ENCODE measurements at regions not wholly inside any gene's neighbourhood (a gene's known extent, or its start where the extent isn't known, plus 50 kb on each side); places are given as distances from the start of the nearest gene placed in this dataset.

DNA sequence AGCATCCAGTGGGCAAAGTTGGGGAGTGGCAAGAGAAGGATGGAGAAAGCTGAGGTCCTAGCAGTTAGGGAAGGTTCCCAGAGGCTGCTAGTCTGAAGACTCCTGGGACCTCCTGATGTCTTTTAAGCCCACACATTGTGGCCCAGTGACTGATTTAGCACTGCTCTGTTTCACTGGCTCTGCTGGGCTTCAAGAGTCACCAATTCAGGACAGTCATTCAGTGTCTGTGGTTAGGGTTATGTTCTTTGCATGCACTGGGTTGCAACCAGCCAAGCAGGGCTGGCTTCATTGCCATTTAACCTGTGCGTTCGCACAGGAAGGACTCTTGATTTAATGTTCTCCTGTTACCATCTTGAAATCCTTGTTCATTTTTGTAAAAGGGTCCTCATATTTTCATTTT lies 199.2 kb downstream of the ICOS start:
- no peaks in the 10 kb centered on the region for H3K4me1 ChIP-seq
- H3K36me3 ChIP-seq, result no peaks in the 10 kb centered on the region
- TF ChIP-seq, protein P1, sequence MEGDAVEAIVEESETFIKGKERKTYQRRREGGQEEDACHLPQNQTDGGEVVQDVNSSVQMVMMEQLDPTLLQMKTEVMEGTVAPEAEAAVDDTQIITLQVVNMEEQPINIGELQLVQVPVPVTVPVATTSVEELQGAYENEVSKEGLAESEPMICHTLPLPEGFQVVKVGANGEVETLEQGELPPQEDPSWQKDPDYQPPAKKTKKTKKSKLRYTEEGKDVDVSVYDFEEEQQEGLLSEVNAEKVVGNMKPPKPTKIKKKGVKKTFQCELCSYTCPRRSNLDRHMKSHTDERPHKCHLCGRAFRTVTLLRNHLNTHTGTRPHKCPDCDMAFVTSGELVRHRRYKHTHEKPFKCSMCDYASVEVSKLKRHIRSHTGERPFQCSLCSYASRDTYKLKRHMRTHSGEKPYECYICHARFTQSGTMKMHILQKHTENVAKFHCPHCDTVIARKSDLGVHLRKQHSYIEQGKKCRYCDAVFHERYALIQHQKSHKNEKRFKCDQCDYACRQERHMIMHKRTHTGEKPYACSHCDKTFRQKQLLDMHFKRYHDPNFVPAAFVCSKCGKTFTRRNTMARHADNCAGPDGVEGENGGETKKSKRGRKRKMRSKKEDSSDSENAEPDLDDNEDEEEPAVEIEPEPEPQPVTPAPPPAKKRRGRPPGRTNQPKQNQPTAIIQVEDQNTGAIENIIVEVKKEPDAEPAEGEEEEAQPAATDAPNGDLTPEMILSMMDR (IDR thresholded peaks at IDR 0.05), result no peak
- TF ChIP-seq POLR2A (IDR thresholded peaks at IDR 0.05), result no peak
- WGBS, 2 donors, result 86 to 100% methylated on average over 2 of the region's 2 CpGs
- no peaks in the 10 kb centered on the region for H3K27me3 ChIP-seq
- intact Hi-C loops (cut with DNase I), result no loop called here
- no peak for DNase-seq
- no peaks in the 10 kb centered on the region for H3K9me3 ChIP-seq
- no peak overlapping the region for H3K4me3 ChIP-seq
- H3K27ac ChIP-seq, result no peak overlapping the region

DNA sequence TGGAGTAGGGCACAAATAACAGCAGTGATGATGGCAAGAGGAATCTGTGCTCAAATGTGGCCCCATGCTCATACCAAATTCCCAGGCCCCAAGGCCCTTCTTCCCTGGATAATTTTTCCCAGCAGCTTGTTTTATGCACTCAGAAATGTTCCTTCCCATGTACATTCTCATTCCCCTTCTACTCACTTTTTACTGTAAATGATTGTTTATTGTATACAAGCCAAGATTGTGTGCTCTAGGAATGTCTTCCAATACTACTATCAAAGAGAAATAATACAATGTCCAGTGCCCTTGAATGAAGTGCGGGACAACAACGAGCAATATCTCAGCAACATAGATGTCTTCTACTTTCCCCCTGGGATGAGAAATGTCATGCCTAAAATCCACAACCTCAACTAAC lies 201.6 kb downstream of the ICOS start:
- no peaks in the 10 kb centered on the region for H3K27me3 ChIP-seq
- no peak overlapping the region for H3K4me3 ChIP-seq
- H3K27ac ChIP-seq, result no peak overlapping the region
- TF ChIP-seq, protein P1 (IDR thresholded peaks at IDR 0.05), result no peak
- no peak for TF ChIP-seq POLR2A (IDR thresholded peaks at IDR 0.05)
- no peaks in the 10 kb centered on the region for H3K9me3 ChIP-seq
- DNase-seq, result no peak
- H3K4me1 ChIP-seq, result no peaks in the 10 kb centered on the region
- intact Hi-C loops (cut with DNase I), result no loop called here
- H3K36me3 ChIP-seq, result no peaks in the 10 kb centered on the region
- 81 to 82% methylated on average over 2 of the region's 2 CpGs for WGBS, 2 donors

DNA sequence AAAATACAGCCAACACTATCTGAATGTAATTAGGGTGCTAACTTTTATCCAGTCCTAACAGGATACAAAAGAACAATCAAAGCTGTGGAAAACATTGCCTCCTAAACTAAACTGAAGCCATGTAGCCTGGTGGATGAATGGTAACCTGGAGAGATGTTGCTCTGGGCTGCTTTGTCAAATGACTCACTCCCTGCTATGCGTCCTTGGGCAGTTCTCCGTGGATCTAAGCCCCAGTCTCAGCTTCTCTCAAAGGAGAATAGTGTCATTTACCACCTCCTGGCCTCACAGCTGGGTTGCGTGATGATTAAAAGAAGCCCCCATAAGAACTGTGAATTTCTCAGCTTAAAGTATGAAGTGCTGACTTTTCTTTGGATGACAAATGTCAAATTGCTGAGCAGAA lies 203.7 kb downstream of the ICOS start:
- Histone ChIP-seq H3K9me3 (no peaks in the 10 kb centered on the region), H3K4me3 (no peak overlapping the region), H3K36me3 (no peaks in the 10 kb centered on the region), H3K27ac (no peak overlapping the region), H3K4me1 (peaks cover 0 to 3% (median 0%) of the 10 kb centered on the region in 3 donors), H3K27me3 (no peaks in the 10 kb centered on the region)
- TF ChIP-seq, protein P1 (IDR thresholded peaks at IDR 0.05), result no peak
- TF ChIP-seq POLR2A (IDR thresholded peaks at IDR 0.05), result no peak
- 63 to 65% methylated on average over 3 of the region's 3 CpGs for WGBS, 2 donors
- DNase-seq, result no peak
- intact Hi-C loops (cut with DNase I), result no loop called here

DNA sequence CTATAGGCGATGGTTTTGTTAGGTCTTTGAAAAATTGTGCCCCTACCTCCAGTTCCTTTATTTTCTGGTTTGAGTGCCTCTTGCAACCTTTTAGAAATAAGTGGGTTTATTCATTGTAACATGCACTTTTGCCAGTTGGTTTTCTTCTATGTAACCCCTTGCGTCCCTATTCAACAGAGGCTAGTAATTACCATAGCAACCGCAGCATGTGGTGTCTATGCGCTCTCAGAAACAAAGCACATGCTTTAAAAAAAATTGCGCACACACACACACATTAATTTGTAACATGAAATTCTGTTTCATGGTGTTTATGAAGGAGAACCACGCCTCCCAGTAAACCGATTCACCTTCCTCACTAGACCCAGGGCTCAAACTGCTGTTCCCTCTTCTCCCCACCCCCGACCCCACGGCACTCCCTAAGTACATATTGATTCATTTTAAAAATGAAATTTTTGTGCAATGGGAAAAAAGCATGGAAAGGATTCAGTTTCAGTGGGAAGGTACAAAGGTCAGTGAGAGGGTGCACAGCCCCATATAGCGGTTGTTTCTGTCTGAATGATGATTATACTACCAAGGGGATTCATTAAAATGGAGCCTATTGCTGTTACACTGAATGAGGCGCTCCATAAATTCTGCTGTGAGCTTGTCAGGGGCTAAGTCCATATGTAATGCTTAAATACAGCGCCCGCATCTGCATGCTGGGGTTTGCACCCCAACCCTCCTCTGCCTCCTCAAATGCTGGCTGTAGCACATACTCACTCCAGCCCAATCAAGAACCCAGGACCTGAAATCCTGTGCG lies 206.9 kb downstream of the ICOS start:
- Histone ChIP-seq H3K4me1 (peaks cover 0 to 9% (median 0%) of the 10 kb centered on the region in 3 donors), H3K4me3 (no peak overlapping the region), H3K27me3 (no peaks in the 10 kb centered on the region), H3K9me3 (no peaks in the 10 kb centered on the region), H3K36me3 (no peaks in the 10 kb centered on the region), H3K27ac (no peak overlapping the region)
- TF ChIP-seq, protein P1 (IDR thresholded peaks at IDR 0.05), result no peak
- TF ChIP-seq POLR2A (IDR thresholded peaks at IDR 0.05), result no peak
- 78 to 86% methylated on average over 12 to 13 of the region's 14 CpGs for WGBS, 2 donors
- no peak for DNase-seq
- intact Hi-C loops (cut with DNase I), result no loop called here

DNA sequence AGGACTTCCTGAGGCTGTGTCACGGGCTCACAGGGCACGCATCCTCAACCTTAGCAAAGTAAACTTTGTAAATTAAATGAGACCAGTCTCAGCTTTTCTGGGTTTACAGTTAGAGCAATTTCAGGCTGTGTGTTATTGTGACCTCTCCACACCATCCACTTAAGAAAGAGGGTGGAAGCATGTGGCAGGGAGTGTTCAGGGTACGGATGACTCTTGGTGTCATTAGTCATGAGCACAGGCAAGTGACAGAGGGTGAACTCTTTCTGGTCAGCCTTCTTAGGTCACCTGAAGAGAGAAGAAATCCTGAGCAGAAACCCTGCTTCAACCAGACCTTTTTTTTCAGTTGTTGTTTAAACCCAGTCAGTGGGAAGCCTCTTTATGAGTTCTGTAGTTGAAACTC lies 207.9 kb downstream of the ICOS start:
- TF ChIP-seq POLR2A (IDR thresholded peaks at IDR 0.05), result no peak
- TF ChIP-seq, protein P1 (IDR thresholded peaks at IDR 0.05), result no peak
- Histone ChIP-seq H3K9me3 (no peaks in the 10 kb centered on the region), H3K4me1 (peaks cover 0 to 9% (median 0%) of the 10 kb centered on the region in 3 donors), H3K27ac (no peak overlapping the region), H3K4me3 (no peak overlapping the region), H3K27me3 (no peaks in the 10 kb centered on the region), H3K36me3 (no peaks in the 10 kb centered on the region)
- no peak for DNase-seq
- 79 to 92% methylated on average over 3 of the region's 3 CpGs for WGBS, 2 donors
- intact Hi-C loops (cut with DNase I), result no loop called here
